ENCODE measurements at regions not wholly inside any gene's neighbourhood (a gene's known extent, or its start where the extent isn't known, plus 50 kb on each side); places are given as distances from the start of the nearest gene placed in this dataset.

- TF ChIP-seq CTCF (IDR thresholded peaks at IDR 0.05; ENCODE audit: poor library complexity, severe bottlenecking): no peak
- TF ChIP-seq POLR2AphosphoS5 (IDR thresholded peaks at IDR 0.05): no peak
- no peak for TF ChIP-seq SMC3 (conservative IDR thresholded peaks at IDR 0.05; ENCODE audit: poor library complexity)
- no peak for TF ChIP-seq TAF1 (IDR thresholded peaks at IDR 0.05; ENCODE audit: low read depth)
- no peak for TF ChIP-seq EZH2 (IDR thresholded peaks at IDR 0.05; ENCODE audit: borderline replicate concordance, insufficient read depth, low read length, poor library complexity, severe bottlenecking)
Measured at GRCh38 chr1:109849655-109850054, 61.0 kb upstream of the CSF1 start.

Measured in neural cell (in vitro differentiated cells).